Activated CD8-positive, alpha-beta memory T cell treated with anti-CD3 and anti-CD28 coated beads, Interleukin-2, amount 10 ng/mL, durations not matched to agents 7 days and 5 days (primary cell): ENCODE measurements at regions not wholly inside any gene's neighbourhood (a gene's known extent, or its start where the extent isn't known, plus 50 kb on each side); places are given as distances from the start of the nearest gene placed in this dataset.

Experiments used
- ATAC-seq: fragments of 150-1000 bp; cut with Tn5 transposase; one replicate; pipeline ENCODE4 v1.10.0; 2021; ENCODE audit warnings: moderate library complexity
- CTCF ChIA-PET: fragments of 350-600 bp; sonication (Branson Sonifier 250); formaldehyde crosslinking; loops from one replicate; lab custom pipeline; 2021; ENCODE audit warnings: antibody characterized with exemption; lab: Charles Lee
- DNase-seq: peaks from one replicate; pipeline ENCODE4 v3.0.0-alpha.2; 2020
- H3K27ac Mint-ChIP-seq: one replicate; pipeline ENCODE4 v1.8.0; 2021; ENCODE audit warnings: mild to moderate bottlenecking, mixed read lengths
- H3K27me3 Mint-ChIP-seq: one replicate; pipeline ENCODE4 v1.8.0; 2021; ENCODE audit warnings: mixed read lengths
- H3K36me3 Mint-ChIP-seq: one replicate; pipeline ENCODE4 v1.8.0; 2021; ENCODE audit warnings: mild to moderate bottlenecking, mixed read lengths
- H3K4me1 Mint-ChIP-seq: one replicate; pipeline ENCODE4 v1.8.0; 2021; ENCODE audit warnings: mixed read lengths
- H3K4me3 Mint-ChIP-seq: one replicate; pipeline ENCODE4 v1.8.0; 2021; ENCODE audit warnings: mild to moderate bottlenecking, moderate library complexity, mixed read lengths
- H3K9me3 Mint-ChIP-seq: one replicate; pipeline ENCODE4 v1.8.0; 2022; ENCODE audit warnings: low read depth, mixed read lengths

GRCh38 chr5:164651546-164652275 is 1146.3 kb downstream of the MAT2B start:
- no peaks in the 10 kb centered on the region for H3K36me3 Mint-ChIP-seq
- DNase-seq (no peak), ATAC-seq (no peak)
- no peaks in the 10 kb centered on the region for H3K27me3 Mint-ChIP-seq
- no peak overlapping the region for H3K4me3 Mint-ChIP-seq
- H3K27ac Mint-ChIP-seq: no peak overlapping the region
- H3K4me1 Mint-ChIP-seq: no peaks in the 10 kb centered on the region
- peaks cover 10% of the 10 kb centered on the region for H3K9me3 Mint-ChIP-seq
- CTCF ChIA-PET: no interaction called here

- Mint-ChIP-seq H3K4me3 (no peak overlapping the region), H3K27me3 (no peaks in the 10 kb centered on the region), H3K4me1 (no peaks in the 10 kb centered on the region), H3K9me3 (peaks cover 10% of the 10 kb centered on the region), H3K27ac (no peak overlapping the region), H3K36me3 (no peaks in the 10 kb centered on the region)
- DNase-seq: no peak
- ATAC-seq: no peak
- CTCF ChIA-PET: no interaction called here
Measured at GRCh38 chr5:164652276-164652660, 1146.8 kb downstream of the MAT2B start.

GRCh38 chr5:164663198-164663989 is 1158.0 kb downstream of the MAT2B start:
- H3K4me3 Mint-ChIP-seq: no peak overlapping the region
- no peaks in the 10 kb centered on the region for H3K27me3 Mint-ChIP-seq
- H3K9me3 Mint-ChIP-seq: no peaks in the 10 kb centered on the region
- H3K27ac Mint-ChIP-seq: no peak overlapping the region
- CTCF ChIA-PET: no interaction called here
- ATAC-seq (no peak), DNase-seq (no peak)
- H3K4me1 Mint-ChIP-seq: no peaks in the 10 kb centered on the region
- no peaks in the 10 kb centered on the region for H3K36me3 Mint-ChIP-seq

- Mint-ChIP-seq H3K36me3 (no peaks in the 10 kb centered on the region), H3K9me3 (peaks cover 3% of the 10 kb centered on the region), H3K4me1 (no peaks in the 10 kb centered on the region), H3K27ac (no peak overlapping the region), H3K4me3 (no peak overlapping the region), H3K27me3 (no peaks in the 10 kb centered on the region)
- CTCF ChIA-PET: no interaction called here
- DNase-seq: no peak
- ATAC-seq: no peak
Measured at GRCh38 chr5:164671640-164672039, 1166.2 kb downstream of the MAT2B start.

GRCh38 chr5:164672205-164672604 is 1166.8 kb downstream of the MAT2B start:
- peaks cover 3% of the 10 kb centered on the region for H3K9me3 Mint-ChIP-seq
- H3K4me1 Mint-ChIP-seq: no peaks in the 10 kb centered on the region
- no peak for ATAC-seq
- no peaks in the 10 kb centered on the region for H3K27me3 Mint-ChIP-seq
- CTCF ChIA-PET: no interaction called here
- no peak overlapping the region for H3K27ac Mint-ChIP-seq
- no peak overlapping the region for H3K4me3 Mint-ChIP-seq
- no peak for DNase-seq
- no peaks in the 10 kb centered on the region for H3K36me3 Mint-ChIP-seq

GRCh38 chr5:164672931-164673694 is 1167.7 kb downstream of the MAT2B start:
- Mint-ChIP-seq H3K9me3 (peaks cover 3% of the 10 kb centered on the region), H3K27me3 (no peaks in the 10 kb centered on the region), H3K4me1 (no peaks in the 10 kb centered on the region), H3K36me3 (no peaks in the 10 kb centered on the region), H3K4me3 (no peak overlapping the region), H3K27ac (no peak overlapping the region)
- DNase-seq (no peak), ATAC-seq (no peak)
- CTCF ChIA-PET: no interaction called here

GRCh38 chr5:164679461-164679860 is 1174.0 kb downstream of the MAT2B start:
- Mint-ChIP-seq H3K4me3 (no peak overlapping the region), H3K4me1 (no peaks in the 10 kb centered on the region), H3K27me3 (no peaks in the 10 kb centered on the region), H3K36me3 (no peaks in the 10 kb centered on the region), H3K9me3 (peaks cover 2% of the 10 kb centered on the region), H3K27ac (no peak overlapping the region)
- DNase-seq: no peak
- ATAC-seq: no peak
- CTCF ChIA-PET: no interaction called here

GRCh38 chr5:164680216-164680615 is 1174.8 kb downstream of the MAT2B start:
- ATAC-seq (no peak), DNase-seq (no peak)
- no peak overlapping the region for H3K27ac Mint-ChIP-seq
- no peak overlapping the region for H3K4me3 Mint-ChIP-seq
- no peaks in the 10 kb centered on the region for H3K4me1 Mint-ChIP-seq
- H3K9me3 Mint-ChIP-seq: peaks cover 2% of the 10 kb centered on the region
- CTCF ChIA-PET: no interaction called here
- H3K36me3 Mint-ChIP-seq: no peaks in the 10 kb centered on the region
- no peaks in the 10 kb centered on the region for H3K27me3 Mint-ChIP-seq

- Mint-ChIP-seq H3K4me3 (no peak overlapping the region), H3K27me3 (no peaks in the 10 kb centered on the region), H3K9me3 (peaks cover 2% of the 10 kb centered on the region), H3K36me3 (no peaks in the 10 kb centered on the region), H3K27ac (no peak overlapping the region), H3K4me1 (no peaks in the 10 kb centered on the region)
- CTCF ChIA-PET: no interaction called here
- DNase-seq (no peak), ATAC-seq (no peak)
Measured at GRCh38 chr5:164680812-164681520, 1175.5 kb downstream of the MAT2B start.

GRCh38 chr5:164687391-164687790 is 1182.0 kb downstream of the MAT2B start:
- H3K4me1 Mint-ChIP-seq: no peaks in the 10 kb centered on the region
- no peak for ATAC-seq
- H3K27ac Mint-ChIP-seq: no peak overlapping the region
- no peaks in the 10 kb centered on the region for H3K36me3 Mint-ChIP-seq
- CTCF ChIA-PET: no interaction called here
- no peaks in the 10 kb centered on the region for H3K27me3 Mint-ChIP-seq
- no peak overlapping the region for H3K4me3 Mint-ChIP-seq
- DNase-seq: no peak
- peaks cover 2% of the 10 kb centered on the region for H3K9me3 Mint-ChIP-seq

- CTCF ChIA-PET: no interaction called here
- DNase-seq: no peak
- ATAC-seq: no peak
- Mint-ChIP-seq H3K36me3 (no peaks in the 10 kb centered on the region), H3K4me1 (no peaks in the 10 kb centered on the region), H3K9me3 (peaks cover 2% of the 10 kb centered on the region), H3K27ac (no peak overlapping the region), H3K4me3 (no peak overlapping the region), H3K27me3 (no peaks in the 10 kb centered on the region)
Measured at GRCh38 chr5:164688437-164688836, 1183.0 kb downstream of the MAT2B start.

- no peaks in the 10 kb centered on the region for H3K4me1 Mint-ChIP-seq
- H3K27me3 Mint-ChIP-seq: no peaks in the 10 kb centered on the region
- peaks cover 4% of the 10 kb centered on the region for H3K9me3 Mint-ChIP-seq
- H3K4me3 Mint-ChIP-seq: no peak overlapping the region
- H3K27ac Mint-ChIP-seq: no peak overlapping the region
- CTCF ChIA-PET: no interaction called here
- DNase-seq (no peak), ATAC-seq (no peak)
- H3K36me3 Mint-ChIP-seq: no peaks in the 10 kb centered on the region
Measured at GRCh38 chr5:164708831-164709230, 1203.4 kb downstream of the MAT2B start.

GRCh38 chr5:164713682-164714081 is 1208.3 kb downstream of the MAT2B start:
- no peaks in the 10 kb centered on the region for H3K36me3 Mint-ChIP-seq
- H3K4me1 Mint-ChIP-seq: no peaks in the 10 kb centered on the region
- H3K4me3 Mint-ChIP-seq: no peak overlapping the region
- ATAC-seq (no peak), DNase-seq (no peak)
- no peak overlapping the region for H3K27ac Mint-ChIP-seq
- H3K9me3 Mint-ChIP-seq: peaks cover 13% of the 10 kb centered on the region
- H3K27me3 Mint-ChIP-seq: no peaks in the 10 kb centered on the region
- CTCF ChIA-PET: no interaction called here
